ENCODE measurements at regions not wholly inside any gene's neighbourhood (a gene's known extent, or its start where the extent isn't known, plus 50 kb on each side); places are given as distances from the start of the nearest gene placed in this dataset.

GRCh38 chr1:81430955-81431623, 369.6 kb upstream of the ADGRL2 start:
- DNase-seq: peak; percentile 8

DNA sequence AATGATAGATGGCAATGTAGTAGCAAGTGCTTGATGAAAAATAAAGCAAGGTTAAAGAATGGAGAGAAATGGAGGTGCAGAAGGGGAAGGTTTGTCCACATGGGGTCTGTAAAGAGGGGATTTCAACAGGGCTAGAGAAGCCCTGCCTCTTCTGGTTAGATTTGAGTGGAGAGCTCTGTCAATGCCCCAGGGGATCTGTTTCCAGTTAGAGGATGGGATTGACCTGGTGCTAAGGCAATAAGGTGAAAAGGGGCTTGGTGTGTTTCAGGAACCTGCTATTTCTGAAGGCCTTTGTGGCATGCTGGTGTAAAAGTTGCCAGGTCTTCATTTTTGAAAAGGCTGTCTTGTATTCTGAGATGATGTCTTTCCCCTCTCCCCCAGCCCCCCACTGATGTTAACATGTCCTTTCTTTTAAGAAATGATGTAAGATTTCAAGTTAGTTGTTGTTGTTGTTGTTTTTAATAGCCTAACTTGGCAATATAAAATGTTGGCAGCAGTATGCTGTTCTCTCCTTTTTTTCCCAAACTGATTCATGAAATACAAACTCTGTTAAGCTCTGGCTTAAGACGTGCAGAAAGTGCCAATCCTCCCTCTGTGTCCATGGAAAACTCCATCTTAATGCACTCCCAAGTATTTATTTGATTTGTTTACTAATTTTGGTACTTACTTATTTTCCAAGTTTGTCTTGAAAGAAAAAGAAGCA, 370.3 kb upstream of the ADGRL2 start:
- DNase-seq: no peak

DNA sequence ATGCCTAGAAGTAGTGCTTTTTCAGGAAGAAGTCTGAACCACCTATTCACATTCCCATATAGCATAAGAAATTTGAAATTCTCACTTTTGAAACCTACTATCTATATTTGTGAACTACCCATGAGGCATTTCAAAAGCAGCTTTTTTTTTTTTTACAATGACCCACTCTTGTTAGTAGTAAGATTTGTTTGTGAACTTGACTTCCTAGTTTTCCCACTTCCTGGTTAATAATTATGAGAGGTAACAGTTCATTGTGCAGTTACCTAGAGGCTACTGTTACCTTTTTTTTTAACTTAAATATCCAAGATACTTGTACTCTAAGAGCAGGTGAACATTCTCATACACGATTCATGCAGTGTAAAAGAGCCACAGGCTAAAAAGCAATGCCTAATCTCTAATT, 371.7 kb upstream of the ADGRL2 start:
- DNase-seq: no peak

DNA sequence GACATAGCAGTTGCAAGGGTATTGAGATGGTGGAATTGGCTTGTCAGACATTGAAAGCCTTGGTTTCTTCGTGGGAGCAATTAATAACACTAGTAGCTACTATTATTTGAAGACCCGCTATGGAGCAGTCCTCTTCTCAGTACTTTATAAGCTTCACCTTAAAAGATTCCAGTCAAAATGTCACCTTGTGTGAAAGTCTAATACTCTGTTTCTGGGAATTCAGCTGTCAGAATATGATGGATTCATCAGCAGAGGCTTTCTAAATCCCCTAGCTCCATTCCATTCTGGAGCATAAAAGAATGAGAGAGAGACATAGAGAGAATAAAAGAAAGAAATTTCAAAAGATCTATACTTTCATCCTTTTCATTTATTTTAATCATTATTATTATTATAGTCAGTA, 375.9 kb upstream of the ADGRL2 start:
- no peak for DNase-seq

DNA sequence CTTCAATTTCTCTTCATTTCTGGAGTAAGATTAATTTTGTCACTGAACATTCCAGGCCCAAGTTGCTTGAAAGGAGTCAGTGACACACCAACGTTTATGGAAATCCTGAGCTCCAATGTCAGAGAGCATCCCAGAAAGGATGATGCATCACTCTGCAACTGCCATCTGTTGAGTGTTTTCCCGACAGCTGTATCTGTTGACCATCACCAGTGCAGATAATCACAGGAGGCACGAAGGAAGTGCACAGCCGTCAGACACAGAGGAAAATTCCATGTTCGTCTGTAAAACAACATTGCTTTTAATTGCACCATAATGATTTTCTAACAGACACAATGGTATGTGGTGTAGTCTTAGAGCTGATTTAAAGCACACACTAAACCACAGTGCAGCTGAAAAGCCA, 376.7 kb upstream of the ADGRL2 start:
- DNase-seq: peak; percentile 73

GRCh38 chr1:81420760-81421159, 380.0 kb upstream of the ADGRL2 start:
- peak; percentile 35 for DNase-seq

DNA sequence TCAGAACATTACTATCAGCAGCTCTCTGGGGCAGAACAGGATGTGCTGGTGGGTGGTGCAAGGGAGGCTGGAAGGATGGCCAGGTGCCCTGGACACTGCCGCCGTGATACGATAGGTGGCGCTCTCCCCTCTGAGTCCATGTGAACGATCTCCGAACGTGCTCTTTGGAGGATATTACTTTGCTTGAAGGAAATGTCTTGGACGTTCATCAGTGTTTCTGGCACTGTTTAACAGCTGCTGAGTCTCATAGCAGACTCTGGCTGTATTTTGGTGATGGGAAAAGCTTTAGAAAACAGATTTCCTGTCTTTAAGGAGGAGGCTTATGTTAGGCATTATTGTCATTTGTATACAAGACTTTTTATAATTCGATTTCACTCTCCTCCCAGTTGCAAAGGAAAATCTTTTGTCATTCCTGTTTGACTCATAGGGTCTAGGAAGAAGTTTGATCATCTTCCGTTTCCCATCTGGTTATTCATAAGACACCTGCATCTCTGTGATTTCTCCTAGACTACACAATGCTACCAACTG, 386.2 kb upstream of the ADGRL2 start:
- peak; percentile 39 for DNase-seq

- DNase-seq: no peak
Observed at GRCh38 chr1:81412954-81413353, 387.8 kb upstream of the ADGRL2 start.

- no peak for DNase-seq
Observed at GRCh38 chr1:81410941-81411340, 389.8 kb upstream of the ADGRL2 start.

DNA sequence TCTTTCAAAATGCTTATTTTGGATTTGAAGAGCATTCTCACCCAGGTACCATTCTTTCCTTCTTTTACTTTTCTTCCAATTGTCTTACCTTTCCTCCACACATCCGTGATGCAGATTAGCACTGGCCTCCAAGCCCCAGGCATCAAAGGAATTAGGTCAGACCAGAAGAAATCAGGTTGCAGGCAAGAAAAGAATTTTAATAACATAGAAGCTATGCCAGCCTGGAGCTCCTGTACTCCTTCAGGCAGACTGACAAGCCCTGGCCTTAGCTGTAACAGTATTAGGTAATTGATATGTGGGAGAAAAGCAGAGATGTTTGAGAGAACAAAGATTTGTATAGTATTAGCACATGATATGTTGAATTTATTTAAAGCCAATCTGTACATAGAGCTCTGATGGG, 390.4 kb upstream of the ADGRL2 start:
- DNase-seq: no peak

- DNase-seq: peak; percentile 11
Observed at GRCh38 chr1:81409780-81410274, 390.9 kb upstream of the ADGRL2 start.

DNA sequence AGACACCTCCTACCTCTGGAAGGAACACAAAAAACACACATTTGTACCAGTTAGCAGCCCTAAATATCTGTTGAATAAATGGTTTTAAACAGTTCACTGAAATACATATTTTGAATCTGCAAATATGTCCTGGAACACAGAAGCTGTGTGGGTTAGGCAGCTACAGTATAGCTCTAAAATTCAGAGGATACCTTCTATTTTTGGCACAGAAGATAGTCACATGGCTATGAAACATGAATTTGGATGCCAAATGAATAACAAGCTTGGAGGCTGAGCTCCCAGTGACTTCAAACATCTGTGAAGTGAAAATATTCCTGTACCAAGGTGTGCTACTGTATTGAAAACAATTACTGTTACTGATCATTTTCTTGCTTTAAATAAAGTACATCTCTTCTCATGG, 391.5 kb upstream of the ADGRL2 start:
- no peak for DNase-seq

GRCh38 chr1:81408419-81408818, 392.3 kb upstream of the ADGRL2 start:
- DNase-seq: no peak

- DNase-seq: no peak
Observed at GRCh38 chr1:81407000-81407821, 393.5 kb upstream of the ADGRL2 start.

DNA sequence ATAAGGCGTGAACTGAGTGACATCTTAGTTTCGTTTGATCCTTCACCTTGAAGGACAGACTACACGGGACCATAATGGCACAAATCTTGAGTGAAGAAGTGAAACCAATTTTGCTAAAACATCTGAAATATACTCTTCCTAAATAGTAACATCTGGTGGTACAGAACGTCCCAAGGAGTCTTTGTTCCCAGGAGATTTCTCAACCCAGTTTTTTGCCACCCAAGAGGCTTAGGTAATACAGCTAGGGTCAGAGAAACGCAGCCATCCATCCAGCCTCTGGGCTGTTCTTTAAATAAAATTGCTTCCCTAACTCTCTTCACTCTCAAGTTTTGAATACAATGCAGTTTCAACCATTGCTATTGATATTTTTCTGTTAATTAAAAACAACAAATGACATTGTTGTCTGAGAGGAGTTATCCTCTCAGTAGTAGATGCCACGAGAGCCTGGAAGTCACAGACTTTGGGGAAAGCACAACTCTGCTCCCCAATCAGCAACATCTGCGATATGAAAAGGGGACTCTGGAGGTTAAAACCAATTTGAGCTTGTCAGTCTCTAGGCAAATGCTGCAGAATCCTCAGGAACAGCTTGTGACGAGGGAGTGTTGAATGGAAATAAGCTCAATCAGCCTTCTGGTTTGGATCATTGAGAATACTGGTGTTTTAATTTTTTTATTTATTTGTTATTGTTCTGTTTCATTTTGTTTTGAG, 394.3 kb upstream of the ADGRL2 start:
- DNase-seq: no peak

DNA sequence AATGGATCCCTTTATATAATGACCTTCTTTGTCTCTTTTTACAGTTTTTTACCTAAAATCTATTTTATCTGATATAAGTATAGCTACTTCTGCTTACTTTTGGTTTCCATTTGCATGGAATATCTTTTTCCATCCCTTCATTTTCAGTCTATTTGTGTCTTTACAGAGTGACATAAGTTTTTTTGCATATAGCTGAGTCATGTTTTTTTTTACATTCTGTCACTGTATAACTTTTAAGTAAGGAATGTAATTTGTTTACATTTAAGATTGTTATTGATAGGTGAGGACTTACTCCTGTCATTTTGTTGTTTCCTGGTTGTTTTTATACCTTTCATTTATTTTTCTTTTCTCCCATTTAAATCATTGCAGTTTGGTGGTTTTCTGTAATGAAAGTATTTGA, 402.7 kb upstream of the ADGRL2 start:
- no peak for DNase-seq

DNA sequence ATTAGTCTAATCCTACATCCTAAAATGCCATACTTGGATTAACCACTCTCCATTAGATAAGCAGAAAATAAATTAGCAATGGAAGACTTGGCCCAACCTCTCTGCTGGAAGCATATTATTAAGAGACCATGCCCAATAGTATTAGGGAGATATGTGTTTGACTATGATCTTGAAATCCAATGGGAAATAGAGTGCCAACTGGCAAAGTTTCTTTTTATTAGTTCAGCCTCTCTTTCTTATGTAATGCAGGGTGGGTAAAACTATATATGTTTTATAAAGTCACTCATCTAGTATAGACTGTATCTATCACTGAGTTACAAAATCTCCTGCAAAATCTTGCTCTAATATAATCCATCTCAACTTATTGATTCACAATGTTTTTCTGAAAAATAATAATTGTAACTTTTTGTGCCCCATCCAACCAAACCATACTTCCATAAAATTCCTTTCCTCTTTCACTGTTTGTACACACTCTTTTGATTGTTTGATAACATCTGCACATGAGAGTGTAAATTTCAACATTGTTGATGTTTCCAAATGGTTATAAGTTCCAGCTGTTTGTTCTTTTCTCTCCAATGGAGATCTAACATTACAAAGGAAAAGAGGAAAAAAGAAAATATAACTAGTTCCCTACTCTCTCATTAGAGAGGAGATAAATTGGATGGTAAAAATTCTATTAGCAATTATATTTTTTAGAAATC, 408.1 kb upstream of the ADGRL2 start:
- no peak for DNase-seq

- DNase-seq: no peak
Observed at GRCh38 chr1:81391125-81391828, 409.5 kb upstream of the ADGRL2 start.

DNA sequence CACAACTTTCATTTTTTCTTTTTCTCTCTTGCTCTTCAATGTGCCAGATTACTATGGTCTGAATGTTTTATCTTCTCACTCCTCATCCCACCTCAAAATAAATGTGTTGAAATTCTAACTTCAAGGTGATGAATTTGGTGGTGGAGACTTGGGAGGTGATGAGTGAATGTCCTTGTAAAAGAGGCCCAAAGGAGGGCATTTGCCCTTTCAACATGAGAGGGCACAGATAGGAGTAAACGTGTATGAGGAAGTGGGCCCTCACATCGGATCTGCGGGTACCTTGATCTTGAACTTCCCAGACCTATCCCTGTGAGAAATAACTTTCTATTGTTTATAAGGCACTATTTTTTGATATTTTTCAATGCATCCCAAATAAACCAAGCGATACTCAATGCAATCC, 412.3 kb upstream of the ADGRL2 start:
- DNase-seq: no peak

- no peak for DNase-seq
Observed at GRCh38 chr1:81387446-81387845, 413.3 kb upstream of the ADGRL2 start.

- no peak for DNase-seq
Observed at GRCh38 chr1:81382561-81382960, 418.2 kb upstream of the ADGRL2 start.

- DNase-seq: no peak
Observed at GRCh38 chr1:81381881-81382280, 418.9 kb upstream of the ADGRL2 start.

Measured in fibroblast of skin of right quadriceps (primary cell).